Amniotic epithelial cell (primary cell): ENCODE measurements at regions not wholly inside any gene's neighbourhood (a gene's known extent, or its start where the extent isn't known, plus 50 kb on each side); places are given as distances from the start of the nearest gene placed in this dataset.

ENCODE experiments used
- DNase-seq: peaks from one replicate; pipeline ENCODE4 v3.0.0-alpha.2; 2010; ENCODE audit warnings: low read depth

DNA sequence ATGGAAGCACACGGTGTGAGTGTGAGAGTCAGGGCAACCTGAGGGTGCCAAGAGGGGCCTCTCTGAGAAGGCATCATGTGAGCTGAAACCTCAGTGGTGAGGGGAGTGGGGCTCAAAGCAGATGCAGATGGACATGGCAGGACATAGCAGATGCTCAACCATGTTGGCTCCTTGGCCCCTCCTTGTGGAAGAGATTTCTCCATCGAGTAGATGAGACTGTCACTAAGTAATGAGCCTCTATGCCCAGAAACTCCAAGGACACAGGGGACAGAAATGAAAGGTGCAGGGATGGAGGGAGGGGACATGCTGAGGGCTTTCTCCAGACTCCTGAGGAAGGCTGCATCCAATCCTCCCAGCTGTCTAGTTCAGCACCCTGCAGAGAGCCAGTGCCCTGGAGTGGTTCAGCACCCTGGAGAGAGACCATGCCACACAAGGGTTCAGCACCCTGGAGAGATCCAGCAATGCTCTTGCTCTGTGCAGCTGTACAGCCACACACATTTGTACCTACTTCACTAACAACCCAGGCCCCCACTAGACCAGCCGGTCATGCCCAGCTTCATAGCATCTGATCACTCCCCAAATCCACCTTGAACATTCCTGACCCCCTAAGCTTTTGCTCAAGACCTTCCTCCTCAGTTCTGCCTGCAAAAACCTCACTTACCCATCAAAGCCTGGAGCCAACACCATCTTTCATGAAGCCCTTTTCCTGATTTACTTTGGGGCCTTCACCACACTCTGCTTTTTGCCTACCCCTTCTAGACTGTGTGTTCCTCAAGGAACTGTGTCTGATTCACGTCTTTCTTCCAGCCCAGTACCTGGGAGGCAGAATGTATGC is 252.0 kb downstream of the CTTN start:
- peak; percentile 55 for DNase-seq

- DNase-seq, result no peak
Observed at GRCh38 chr11:70651031-70651430, 252.7 kb downstream of the CTTN start.

DNA sequence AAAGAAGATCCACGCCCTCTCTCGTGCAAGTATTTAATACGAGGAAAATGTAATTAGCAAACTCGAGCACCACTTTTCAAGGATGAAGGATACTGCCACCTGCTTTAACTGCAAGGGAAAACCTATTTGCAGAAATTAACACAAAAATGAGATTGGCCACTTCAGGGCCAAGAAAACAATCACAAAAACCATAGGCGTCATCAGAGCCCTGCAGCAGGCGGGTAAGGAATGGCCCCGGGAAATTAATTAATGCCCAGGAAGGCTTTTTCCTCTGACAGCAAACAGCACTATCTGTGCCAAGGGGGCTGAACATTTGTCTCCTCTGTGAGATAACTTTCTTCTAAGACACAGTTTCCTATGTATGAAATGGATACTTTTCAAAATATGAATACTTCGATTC is 255.7 kb downstream of the CTTN start:
- DNase-seq, result no peak

GRCh38 chr11:70655816-70656215 is 257.5 kb downstream of the CTTN start:
- no peak for DNase-seq

GRCh38 chr11:70656252-70656651 is 257.9 kb downstream of the CTTN start:
- no peak for DNase-seq

DNA sequence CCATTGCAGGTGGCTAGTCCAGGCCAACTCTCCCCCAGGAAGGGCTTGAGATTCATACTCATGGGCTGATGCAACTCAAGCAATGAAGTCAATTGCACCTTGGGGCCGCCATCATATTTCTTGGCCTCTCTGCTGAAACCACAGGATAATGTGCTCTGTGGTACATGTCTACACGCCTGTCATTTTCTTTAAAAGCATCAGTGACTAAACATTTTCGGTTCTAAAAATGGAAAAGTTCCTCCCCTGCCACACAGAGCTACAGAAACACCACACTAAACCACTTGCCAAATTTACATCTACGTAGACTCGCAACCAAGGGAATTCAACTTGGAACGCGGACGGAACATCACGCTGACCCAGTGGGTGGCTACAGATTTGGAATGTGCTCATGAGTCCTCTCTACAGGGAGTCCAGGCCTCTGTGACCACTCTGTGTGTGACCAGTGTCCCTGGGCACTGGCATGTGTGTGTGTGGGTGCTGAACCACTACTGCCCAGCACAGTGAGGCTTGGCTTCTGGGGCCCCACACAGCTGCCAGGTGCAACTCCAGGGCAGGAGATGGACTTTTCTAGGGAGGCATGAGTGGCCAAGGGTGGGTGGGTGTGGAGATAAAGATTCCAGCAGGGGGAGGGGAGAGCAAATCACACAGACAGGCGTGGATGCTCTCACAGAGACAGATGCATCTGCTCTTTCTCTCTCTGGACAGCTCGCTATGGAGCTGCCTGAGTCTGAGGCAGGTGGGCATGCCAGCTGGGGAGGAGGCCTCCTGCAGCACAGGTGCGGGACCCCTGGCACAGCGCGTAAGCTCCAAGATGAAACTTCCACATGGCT is 261.9 kb downstream of the CTTN start:
- no peak for DNase-seq

DNA sequence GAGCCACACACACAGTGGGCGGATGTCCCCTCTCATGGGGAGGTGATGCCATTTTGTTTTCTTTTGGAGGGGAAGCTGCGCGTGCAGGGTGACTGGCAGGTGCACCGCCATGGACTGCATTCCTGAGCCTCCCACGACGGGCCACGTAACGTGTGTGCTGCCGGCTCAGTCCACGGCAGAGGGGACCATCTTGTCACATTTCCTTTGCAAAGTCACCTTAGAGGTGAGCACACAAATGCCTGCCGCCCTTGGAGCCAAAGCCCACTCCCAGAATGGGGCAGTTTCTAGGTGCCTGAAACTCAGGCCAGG is 262.5 kb downstream of the CTTN start:
- DNase-seq, result no peak

DNA sequence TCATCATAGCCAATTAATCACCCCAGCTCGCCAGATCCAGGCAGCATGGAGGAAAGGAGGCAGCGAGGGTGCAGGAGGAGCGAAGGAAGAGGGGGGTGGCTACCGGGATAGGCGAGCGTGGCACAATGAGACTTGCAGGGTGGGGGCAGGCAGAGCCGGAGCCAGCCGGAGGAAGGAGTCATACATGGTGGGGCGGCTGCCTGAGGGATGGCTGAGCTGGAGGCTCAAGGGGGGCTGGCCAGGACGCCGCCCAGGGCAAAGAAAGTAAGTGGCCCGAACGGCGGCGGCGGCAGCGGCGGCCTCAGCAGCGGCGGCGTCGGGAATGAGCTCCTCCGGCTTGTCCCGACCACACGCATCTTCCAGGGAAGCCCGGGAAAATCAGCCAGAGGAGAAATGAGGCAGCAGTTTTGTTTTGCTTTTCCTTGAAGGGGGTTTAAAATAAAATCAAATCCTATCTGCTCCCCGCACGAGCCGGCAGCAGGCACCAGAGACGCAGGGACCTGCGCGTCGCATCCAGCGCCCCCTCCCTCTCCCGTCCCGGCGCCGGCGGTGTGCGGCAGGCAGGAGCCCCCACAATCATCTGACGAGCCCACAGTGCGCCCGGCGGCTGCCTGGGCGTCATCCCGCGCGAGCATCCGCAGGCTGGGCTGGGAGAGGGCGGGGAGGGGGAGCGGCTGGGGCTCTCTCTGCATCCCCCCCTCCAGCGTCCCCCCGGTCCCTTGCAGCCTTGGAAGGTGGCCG is 263.6 kb downstream of the CTTN start:
- DNase-seq, result no peak

- DNase-seq, result no peak
Observed at GRCh38 chr11:70662691-70663098, 264.4 kb downstream of the CTTN start.

DNA sequence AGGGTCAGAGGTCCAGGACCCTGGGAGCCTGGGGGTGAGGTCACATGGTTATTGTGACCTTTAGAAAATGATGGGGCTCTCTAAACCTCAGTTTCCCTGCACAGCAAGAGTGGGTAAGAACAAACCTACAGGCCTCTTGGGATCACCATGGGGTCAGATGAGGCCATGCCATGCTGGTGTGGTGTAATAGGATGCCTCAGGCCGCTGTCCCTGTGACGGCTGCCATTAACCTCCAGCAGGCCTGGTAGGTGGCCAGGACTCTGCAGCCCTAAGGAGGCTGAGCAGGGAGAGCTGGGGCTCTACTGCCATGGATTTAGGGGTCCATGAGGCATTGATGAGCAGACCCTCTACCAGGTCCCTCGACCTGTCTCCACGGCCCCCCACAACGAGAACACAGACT is 265.5 kb downstream of the CTTN start:
- DNase-seq, result no peak

DNA sequence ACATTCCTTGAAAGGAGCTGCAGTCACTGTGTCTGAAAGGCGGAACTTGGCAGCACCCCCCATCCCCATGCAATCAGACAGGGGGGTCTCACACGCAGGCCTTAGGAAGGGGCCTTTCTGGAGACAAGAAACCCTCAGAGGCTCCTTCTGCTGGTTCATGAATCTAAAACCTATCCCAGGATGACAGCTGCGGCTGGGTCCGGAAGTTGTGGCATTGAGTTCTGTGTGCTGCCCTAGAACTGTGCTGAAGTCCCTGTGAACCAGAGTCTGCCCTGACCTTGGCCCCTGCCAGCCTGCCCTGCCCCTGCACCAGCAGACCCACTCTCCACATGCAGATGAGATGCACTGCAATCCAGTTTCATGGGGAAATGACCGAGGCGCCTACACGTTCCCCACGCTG is 268.0 kb downstream of the CTTN start:
- no peak for DNase-seq

- no peak for DNase-seq
Observed at GRCh38 chr11:70667767-70668166, 269.4 kb downstream of the CTTN start.

DNA sequence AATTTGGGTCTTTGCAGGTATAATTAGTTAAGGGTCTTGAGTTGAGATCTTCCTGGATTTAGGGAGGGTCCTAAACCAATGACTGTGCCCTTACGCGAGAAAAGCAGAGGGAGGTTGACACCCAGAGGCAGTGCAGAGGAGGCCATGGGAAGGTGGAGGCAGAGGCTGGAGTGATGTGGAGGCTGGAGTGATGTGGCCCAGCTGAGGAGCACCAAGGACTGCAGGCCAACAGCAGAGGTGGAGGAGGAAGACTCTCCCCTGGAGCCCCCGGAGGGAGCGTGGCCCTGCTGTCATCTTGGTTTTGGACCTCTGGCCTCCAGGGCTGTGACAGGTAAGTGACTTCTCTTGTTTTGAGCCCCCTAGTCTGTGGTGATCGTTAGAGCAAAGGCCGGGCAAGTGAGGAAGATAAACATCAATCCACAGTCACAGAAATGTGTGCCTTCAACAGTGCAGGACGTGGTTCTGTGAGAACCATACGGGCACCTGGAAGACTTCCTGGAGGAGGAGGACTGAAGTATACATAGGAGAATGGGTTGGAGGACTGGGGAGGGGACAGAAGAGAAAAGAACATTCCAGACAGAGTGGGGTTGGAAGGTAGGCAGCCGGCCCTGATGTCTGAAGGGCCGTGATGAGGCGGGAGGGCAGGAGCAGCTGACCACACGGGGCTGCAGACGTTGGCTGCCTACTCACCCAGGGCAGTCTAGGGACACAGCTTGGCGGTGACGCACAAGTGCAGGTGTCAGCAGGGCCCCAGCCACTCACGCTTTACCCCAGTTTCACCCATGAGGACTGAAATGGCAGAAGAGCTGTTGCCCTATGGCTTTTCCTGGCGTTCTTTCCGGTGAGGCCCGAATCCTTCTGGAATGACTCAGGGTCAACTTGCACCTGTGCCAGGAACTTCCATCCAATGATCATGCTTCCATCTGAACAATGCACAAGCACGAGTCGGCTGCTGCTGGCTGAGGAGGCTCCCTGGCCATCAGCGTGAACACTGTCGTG is 270.2 kb downstream of the CTTN start:
- no peak for DNase-seq

- no peak for DNase-seq
Observed at GRCh38 chr11:70669281-70669680, 271.0 kb downstream of the CTTN start.

DNA sequence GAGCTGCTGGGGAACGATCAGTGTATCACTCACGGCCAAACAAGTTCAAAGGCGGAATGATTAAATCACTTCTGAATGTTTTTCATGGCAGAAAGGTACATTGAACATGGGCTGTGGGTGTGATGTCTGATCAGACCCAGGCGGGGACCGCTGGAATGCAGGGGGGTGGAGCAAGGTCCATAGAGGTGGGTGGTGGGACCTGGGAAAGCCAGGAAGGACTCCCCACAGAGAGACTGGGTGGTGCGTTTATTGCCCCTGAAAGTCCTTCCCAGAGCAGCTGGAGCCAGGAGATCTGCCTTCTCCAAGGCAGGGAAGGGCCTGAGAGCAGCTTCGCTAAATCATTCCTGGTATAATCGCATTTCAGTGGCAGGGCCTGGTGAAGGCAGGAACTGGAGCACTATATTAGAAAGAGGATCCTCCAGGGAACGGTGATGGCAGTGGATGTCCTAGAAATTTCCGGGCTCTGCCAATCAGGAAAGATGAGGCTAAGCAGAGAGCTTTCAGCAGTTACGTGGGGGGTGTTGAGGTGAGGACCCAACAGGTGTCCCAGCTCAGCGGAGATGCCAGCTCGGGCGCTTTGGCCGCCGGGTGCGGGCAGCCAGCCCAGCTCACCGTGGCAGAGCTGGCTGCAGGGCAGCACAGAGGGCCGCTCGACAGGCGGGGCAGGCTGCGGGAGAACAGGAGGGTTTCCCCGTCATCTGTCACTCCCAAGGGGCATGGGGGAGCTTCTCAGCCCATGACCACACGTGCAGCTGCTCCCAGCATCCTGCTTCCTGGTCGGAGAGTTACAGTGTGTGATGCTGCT is 271.7 kb downstream of the CTTN start:
- DNase-seq, result no peak

GRCh38 chr11:70670676-70671034 is 272.3 kb downstream of the CTTN start:
- no peak for DNase-seq

- DNase-seq, result no peak
Observed at GRCh38 chr11:70671083-70671482, 272.8 kb downstream of the CTTN start.

GRCh38 chr11:70671611-70672010 is 273.3 kb downstream of the CTTN start:
- no peak for DNase-seq

GRCh38 chr11:70672991-70673653 is 274.8 kb downstream of the CTTN start:
- no peak for DNase-seq

- DNase-seq, result no peak
Observed at GRCh38 chr11:70674605-70675004, 276.3 kb downstream of the CTTN start.
